ENCODE measurements at regions not wholly inside any gene's neighbourhood (a gene's known extent, or its start where the extent isn't known, plus 50 kb on each side); places are given as distances from the start of the nearest gene placed in this dataset.
A peak's percentile ranks its signal among the peaks of the same experiment; 100 is the strongest.

DNA sequence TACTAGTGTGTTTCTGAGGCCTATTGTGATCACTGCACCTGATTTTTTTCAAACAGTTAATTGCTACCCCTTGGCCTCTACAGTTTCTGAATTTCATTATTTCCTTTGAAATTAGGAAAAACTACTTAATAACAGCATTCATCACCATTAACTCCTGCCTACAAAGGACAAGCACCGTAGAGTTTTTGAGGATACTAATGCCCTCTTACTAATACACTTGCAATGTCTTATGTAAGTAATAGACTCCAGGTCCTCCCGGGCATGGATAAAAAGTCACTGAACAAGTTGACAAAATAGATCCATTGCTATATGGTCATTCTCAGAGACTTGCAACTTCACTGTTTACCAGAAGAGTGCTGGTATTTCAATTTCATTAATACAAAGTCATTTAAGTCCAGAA lies 1172.5 kb downstream of the CDH12 start:
- Histone ChIP-seq H3K27ac (ENCODE audit: insufficient read depth, low read length) (no peak overlapping the region), H3K4me1 (ENCODE audit: control insufficient read depth, extremely low read depth, insufficient read depth, low read length) (no peaks in the 10 kb centered on the region), H3K36me3 (ENCODE audit: control insufficient read depth, insufficient read depth, low read length) (no peaks in the 10 kb centered on the region), H3K27me3 (ENCODE audit: control insufficient read depth, insufficient read depth, low read length) (no peaks in the 10 kb centered on the region), H3K4me3 (replicated peaks in 1 of 4; ENCODE audit: control extremely low read depth in 1 of 4, insufficient read depth in 1 of 4, low read depth in 3 of 4, low read length in 4 of 4) (no peak overlapping the region), H3K9ac (ENCODE audit: insufficient read depth, low read length) (no peak overlapping the region), H3K9me3 (ENCODE audit: control insufficient read depth, insufficient read depth, low read depth, low read length) (no peaks in the 10 kb centered on the region), H3K79me2 (ENCODE audit: control insufficient read depth, insufficient read depth, low read length) (no peaks in the 10 kb centered on the region), H4K20me1 (ENCODE audit: control insufficient read depth, extremely low read depth, insufficient read depth, low read length) (no peaks in the 10 kb centered on the region), H2AFZ (ENCODE audit: low read length) (no peak overlapping the region), H3K4me2 (ENCODE audit: extremely low read depth, insufficient read depth, low read length) (no peak overlapping the region)
- TF ChIP-seq CTCF (conservative IDR thresholded peaks at IDR 0.05 in 1 of 2, IDR thresholded peaks at IDR 0.05 in 1 of 2; ENCODE audit: low read depth in 1 of 2, low read length in 2 of 2), result no peak
- TF ChIP-seq EZH2 (IDR thresholded peaks at IDR 0.05; ENCODE audit: low read length, missing control alignments), result no peak
- DNase-seq (ENCODE audit: low read depth in 2 of 2), result peak; percentile 31 to 63

DNA sequence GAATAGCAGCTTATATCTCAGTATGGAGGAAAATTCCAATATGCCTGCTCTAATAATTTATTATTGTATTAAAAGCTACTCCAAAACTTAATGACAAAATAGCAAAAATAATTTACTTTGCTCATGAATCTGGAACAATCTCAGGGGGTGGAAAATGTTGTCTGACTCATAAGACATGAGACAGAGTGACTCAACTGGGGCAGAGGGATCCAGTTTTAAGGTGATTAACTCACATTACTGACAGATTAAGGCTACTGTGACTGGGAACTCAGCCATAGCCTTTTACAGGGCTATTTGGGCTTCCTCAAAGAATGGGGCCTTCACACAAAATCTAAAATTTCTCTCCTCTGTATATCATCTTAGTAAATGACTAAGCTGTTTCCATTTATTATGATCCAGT lies 1172.9 kb downstream of the CDH12 start:
- Histone ChIP-seq H3K4me2 (ENCODE audit: extremely low read depth, insufficient read depth, low read length) (no peak overlapping the region), H3K36me3 (ENCODE audit: control insufficient read depth, insufficient read depth, low read length) (no peaks in the 10 kb centered on the region), H3K79me2 (ENCODE audit: control insufficient read depth, insufficient read depth, low read length) (no peaks in the 10 kb centered on the region), H3K9me3 (ENCODE audit: control insufficient read depth, insufficient read depth, low read depth, low read length) (no peaks in the 10 kb centered on the region), H3K4me3 (replicated peaks in 1 of 4; ENCODE audit: control extremely low read depth in 1 of 4, insufficient read depth in 1 of 4, low read depth in 3 of 4, low read length in 4 of 4) (no peak overlapping the region), H3K4me1 (ENCODE audit: control insufficient read depth, extremely low read depth, insufficient read depth, low read length) (no peaks in the 10 kb centered on the region), H4K20me1 (ENCODE audit: control insufficient read depth, extremely low read depth, insufficient read depth, low read length) (no peaks in the 10 kb centered on the region), H2AFZ (ENCODE audit: low read length) (no peak overlapping the region), H3K9ac (ENCODE audit: insufficient read depth, low read length) (no peak overlapping the region), H3K27me3 (ENCODE audit: control insufficient read depth, insufficient read depth, low read length) (no peaks in the 10 kb centered on the region), H3K27ac (ENCODE audit: insufficient read depth, low read length) (no peak overlapping the region)
- no peak for TF ChIP-seq EZH2 (IDR thresholded peaks at IDR 0.05; ENCODE audit: low read length, missing control alignments)
- no peak for TF ChIP-seq CTCF (conservative IDR thresholded peaks at IDR 0.05 in 1 of 2, IDR thresholded peaks at IDR 0.05 in 1 of 2; ENCODE audit: low read depth in 1 of 2, low read length in 2 of 2)
- DNase-seq (ENCODE audit: low read depth in 2 of 2), result peak; percentile 96

DNA sequence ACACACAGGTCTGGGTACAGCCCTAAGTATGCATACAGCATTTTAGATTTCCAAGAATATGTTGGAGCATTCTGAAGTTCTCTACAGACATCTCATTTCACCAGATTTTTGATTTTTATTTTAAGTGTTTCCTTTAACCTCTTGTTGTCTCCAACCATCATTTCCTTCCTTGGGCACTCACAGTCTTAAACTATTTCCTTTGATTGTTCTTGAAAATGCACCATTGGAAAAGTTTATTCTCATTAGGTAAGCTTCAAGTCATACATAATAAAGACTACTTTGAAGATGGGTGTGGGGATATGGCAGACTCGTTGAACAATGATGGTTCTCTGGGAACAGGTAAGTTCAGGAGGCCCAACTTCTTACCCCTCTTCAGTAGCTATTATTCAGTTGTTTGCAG lies 1174.6 kb downstream of the CDH12 start:
- TF ChIP-seq EZH2 (IDR thresholded peaks at IDR 0.05; ENCODE audit: low read length, missing control alignments) (no peak), CTCF (conservative IDR thresholded peaks at IDR 0.05 in 1 of 2, IDR thresholded peaks at IDR 0.05 in 1 of 2; ENCODE audit: low read depth in 1 of 2, low read length in 2 of 2) (no peak)
- no peaks in the 10 kb centered on the region for H4K20me1 ChIP-seq (ENCODE audit: control insufficient read depth, extremely low read depth, insufficient read depth, low read length)
- DNase-seq (ENCODE audit: low read depth in 2 of 2), result no peak
- H3K4me2 ChIP-seq (ENCODE audit: extremely low read depth, insufficient read depth, low read length), result no peak overlapping the region
- H3K27ac ChIP-seq (ENCODE audit: insufficient read depth, low read length), result no peak overlapping the region
- H3K9me3 ChIP-seq (ENCODE audit: control insufficient read depth, insufficient read depth, low read depth, low read length), result no peaks in the 10 kb centered on the region
- no peak overlapping the region for H3K4me3 ChIP-seq (replicated peaks in 1 of 4; ENCODE audit: control extremely low read depth in 1 of 4, insufficient read depth in 1 of 4, low read depth in 3 of 4, low read length in 4 of 4)
- no peak overlapping the region for H3K9ac ChIP-seq (ENCODE audit: insufficient read depth, low read length)
- H3K27me3 ChIP-seq (ENCODE audit: control insufficient read depth, insufficient read depth, low read length), result no peaks in the 10 kb centered on the region
- H3K36me3 ChIP-seq (ENCODE audit: control insufficient read depth, insufficient read depth, low read length), result no peaks in the 10 kb centered on the region
- no peak overlapping the region for H2AFZ ChIP-seq (ENCODE audit: low read length)
- H3K4me1 ChIP-seq (ENCODE audit: control insufficient read depth, extremely low read depth, insufficient read depth, low read length), result no peaks in the 10 kb centered on the region
- H3K79me2 ChIP-seq (ENCODE audit: control insufficient read depth, insufficient read depth, low read length), result no peaks in the 10 kb centered on the region

Data from fibroblast of lung (primary cell).